SK-N-SH (cell line): ENCODE measurements at regions not wholly inside any gene's neighbourhood (a gene's known extent, or its start where the extent isn't known, plus 50 kb on each side); places are given as distances from the start of the nearest gene placed in this dataset.

Experiments
- EP300 ChIP-seq, 2 experiments: IDR thresholded peaks; 2 replicates each; pipeline versions ENCODE4 v1.4.0 to v1.6.1; 2012; ENCODE audit warnings: borderline replicate concordance in 1 of 2, low read depth in 1 of 2, low read length in 1 of 2
- GABPA ChIP-seq: IDR thresholded peaks from 2 replicates; pipeline ENCODE4 v1.4.0; 2012; ENCODE audit warnings: low read depth, mild to moderate bottlenecking
- JUND ChIP-seq: IDR thresholded peaks from 2 replicates; pipeline ENCODE4 v1.4.0; 2012
- RCOR1 ChIP-seq: fragments of 150-350 bp; IDR thresholded peaks from 2 replicates; pipeline ENCODE4 v1.6.1; 2017; ENCODE audit warnings: antibody characterized with exemption, low read length
- SMC3 ChIP-seq: IDR thresholded peaks from 2 replicates; pipeline ENCODE4 v1.6.1; 2012; ENCODE audit warnings: low read depth, low read length, improper control_type of control experiment
- TF ChIP-seq, protein P1 (sequence below): fragments of 200-600 bp; sonication (generic); IDR thresholded peaks from 2 replicates; pipeline ENCODE4 v1.6.1; 2017; ENCODE audit warnings: antibody characterized with exemption, mild to moderate bottlenecking, moderate library complexity

DNA sequence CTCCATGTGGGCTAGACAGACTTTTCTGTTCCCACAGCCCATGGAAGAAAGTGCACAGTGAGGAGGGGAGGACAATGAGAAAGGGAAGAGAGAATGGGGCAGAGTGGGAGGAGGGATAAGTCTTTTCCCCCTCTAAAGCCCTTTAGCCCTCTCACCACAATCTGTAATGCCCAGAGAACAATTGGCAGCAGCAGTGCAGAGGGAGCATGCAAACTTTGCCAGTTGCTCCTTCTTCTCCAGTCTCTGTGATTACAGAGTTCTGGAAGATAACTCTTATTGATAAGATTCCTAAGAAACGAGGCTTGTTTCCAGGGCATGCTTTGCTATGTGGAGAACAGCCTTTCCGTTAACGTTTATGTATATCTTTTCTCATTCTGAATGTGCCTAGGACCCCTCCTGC is 50.0 kb upstream of the FMN1 start:
- TF ChIP-seq GABPA = no peak
- TF ChIP-seq, protein P1, sequence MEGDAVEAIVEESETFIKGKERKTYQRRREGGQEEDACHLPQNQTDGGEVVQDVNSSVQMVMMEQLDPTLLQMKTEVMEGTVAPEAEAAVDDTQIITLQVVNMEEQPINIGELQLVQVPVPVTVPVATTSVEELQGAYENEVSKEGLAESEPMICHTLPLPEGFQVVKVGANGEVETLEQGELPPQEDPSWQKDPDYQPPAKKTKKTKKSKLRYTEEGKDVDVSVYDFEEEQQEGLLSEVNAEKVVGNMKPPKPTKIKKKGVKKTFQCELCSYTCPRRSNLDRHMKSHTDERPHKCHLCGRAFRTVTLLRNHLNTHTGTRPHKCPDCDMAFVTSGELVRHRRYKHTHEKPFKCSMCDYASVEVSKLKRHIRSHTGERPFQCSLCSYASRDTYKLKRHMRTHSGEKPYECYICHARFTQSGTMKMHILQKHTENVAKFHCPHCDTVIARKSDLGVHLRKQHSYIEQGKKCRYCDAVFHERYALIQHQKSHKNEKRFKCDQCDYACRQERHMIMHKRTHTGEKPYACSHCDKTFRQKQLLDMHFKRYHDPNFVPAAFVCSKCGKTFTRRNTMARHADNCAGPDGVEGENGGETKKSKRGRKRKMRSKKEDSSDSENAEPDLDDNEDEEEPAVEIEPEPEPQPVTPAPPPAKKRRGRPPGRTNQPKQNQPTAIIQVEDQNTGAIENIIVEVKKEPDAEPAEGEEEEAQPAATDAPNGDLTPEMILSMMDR = no peak
- no peak for TF ChIP-seq EP300 (IDR thresholded peaks at IDR 0.05; ENCODE audit: borderline replicate concordance in 1 of 2, low read depth in 1 of 2, low read length in 1 of 2)
- no peak for TF ChIP-seq SMC3
- TF ChIP-seq JUND = no peak
- TF ChIP-seq RCOR1 = no peak
